Cardiac muscle cell (in vitro differentiated cells and primary cell): ENCODE measurements at regions not wholly inside any gene's neighbourhood (a gene's known extent, or its start where the extent isn't known, plus 50 kb on each side); places are given as distances from the start of the nearest gene placed in this dataset.

Source experiments
- DNase-seq, 2 donors: peaks; one replicate each; pipeline versions ENCODE4 v3.0.0 to v3.0.0-alpha.2; 2010 to 2017; ENCODE audit warnings: low read depth in 1 of 2, low spot score in 1 of 2
- H3K27ac ChIP-seq: fragments of 200-600 bp; sonication (generic); 2 replicates; pipeline ENCODE4 v1.5.1; 2016
- H3K27me3 ChIP-seq: fragments of 200-600 bp; sonication (generic); 2 replicates; pipeline ENCODE4 v1.6.0; 2016; ENCODE audit warnings: control low read depth
- H3K36me3 ChIP-seq: fragments of 200-600 bp; sonication (generic); 2 replicates; pipeline ENCODE4 v1.5.1; 2016; ENCODE audit warnings: control low read depth
- H3K4me1 ChIP-seq: fragments of 200-600 bp; sonication (generic); 2 replicates; pipeline ENCODE4 v1.8.1; 2017; ENCODE audit warnings: low read depth, mild to moderate bottlenecking, mixed run types
- H3K4me3 ChIP-seq: fragments of 200-600 bp; sonication (generic); 2 replicates; pipeline ENCODE4 v1.5.1; 2016; ENCODE audit warnings: mild to moderate bottlenecking
- H3K9me3 ChIP-seq: fragments of 200-600 bp; sonication (generic); 2 replicates; pipeline ENCODE4 v1.5.1; 2017; ENCODE audit warnings: low read depth, mild to moderate bottlenecking, control low read depth
- TF ChIP-seq, protein P1 (sequence below): IDR thresholded peaks from 2 replicates; pipeline ENCODE4 v1.5.1; 2012; ENCODE audit warnings: low read depth, mild to moderate bottlenecking, low read length

DNA sequence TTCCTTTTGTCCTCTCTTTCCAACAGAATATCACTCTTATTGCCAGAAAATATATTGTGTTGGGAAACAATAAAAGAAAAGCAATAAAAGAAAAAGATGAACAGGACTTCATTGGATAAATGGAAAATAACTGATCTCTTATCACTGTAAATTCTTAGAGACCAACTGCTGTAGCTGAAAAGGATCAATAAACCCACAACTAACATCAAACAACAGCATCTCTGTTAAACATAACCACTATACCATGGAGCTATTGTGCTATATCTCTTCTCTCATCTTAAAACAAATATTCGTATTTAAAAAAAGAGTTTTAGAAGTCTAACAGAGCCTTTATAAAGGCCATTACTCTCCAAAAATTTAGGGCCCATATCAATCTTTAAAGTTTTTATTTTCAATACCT, 502.4 kb downstream of the TMEM232 start:
- TF ChIP-seq, protein P1, sequence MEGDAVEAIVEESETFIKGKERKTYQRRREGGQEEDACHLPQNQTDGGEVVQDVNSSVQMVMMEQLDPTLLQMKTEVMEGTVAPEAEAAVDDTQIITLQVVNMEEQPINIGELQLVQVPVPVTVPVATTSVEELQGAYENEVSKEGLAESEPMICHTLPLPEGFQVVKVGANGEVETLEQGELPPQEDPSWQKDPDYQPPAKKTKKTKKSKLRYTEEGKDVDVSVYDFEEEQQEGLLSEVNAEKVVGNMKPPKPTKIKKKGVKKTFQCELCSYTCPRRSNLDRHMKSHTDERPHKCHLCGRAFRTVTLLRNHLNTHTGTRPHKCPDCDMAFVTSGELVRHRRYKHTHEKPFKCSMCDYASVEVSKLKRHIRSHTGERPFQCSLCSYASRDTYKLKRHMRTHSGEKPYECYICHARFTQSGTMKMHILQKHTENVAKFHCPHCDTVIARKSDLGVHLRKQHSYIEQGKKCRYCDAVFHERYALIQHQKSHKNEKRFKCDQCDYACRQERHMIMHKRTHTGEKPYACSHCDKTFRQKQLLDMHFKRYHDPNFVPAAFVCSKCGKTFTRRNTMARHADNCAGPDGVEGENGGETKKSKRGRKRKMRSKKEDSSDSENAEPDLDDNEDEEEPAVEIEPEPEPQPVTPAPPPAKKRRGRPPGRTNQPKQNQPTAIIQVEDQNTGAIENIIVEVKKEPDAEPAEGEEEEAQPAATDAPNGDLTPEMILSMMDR = no peak
- H3K9me3 ChIP-seq = no peaks in the 10 kb centered on the region

DNA sequence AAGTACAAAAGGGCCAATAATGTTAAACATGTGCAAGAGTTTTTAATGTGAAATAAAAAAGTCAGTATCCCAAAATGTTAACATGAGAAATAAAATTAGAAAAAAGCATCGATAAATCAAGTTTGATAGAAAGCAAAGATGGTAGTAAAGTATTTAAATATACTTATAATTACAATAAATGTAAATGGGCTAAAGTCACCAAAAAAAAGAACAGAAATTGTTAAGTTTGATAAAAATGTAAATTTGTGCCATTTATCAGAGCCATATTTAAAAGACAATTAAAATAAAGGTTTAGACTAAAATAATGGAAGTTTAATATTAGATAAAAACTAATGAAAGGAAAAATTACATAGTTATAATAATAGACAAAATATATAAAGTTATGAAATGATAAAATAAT, 500.5 kb downstream of the TMEM232 start:
- Histone ChIP-seq H3K27ac (no peak overlapping the region), H3K27me3 (no peaks in the 10 kb centered on the region), H3K4me3 (no peak overlapping the region), H3K36me3 (no peaks in the 10 kb centered on the region), H3K9me3 (no peaks in the 10 kb centered on the region), H3K4me1 (no peaks in the 10 kb centered on the region)
- TF ChIP-seq, protein P1 = no peak
- DNase-seq = no peak

More for the DNA sequence above, 502.4 kb downstream of the TMEM232 start:
- DNase-seq = no peak
- no peaks in the 10 kb centered on the region for H3K27me3 ChIP-seq
- no peak overlapping the region for H3K4me3 ChIP-seq
- H3K4me1 ChIP-seq = no peaks in the 10 kb centered on the region
- no peaks in the 10 kb centered on the region for H3K36me3 ChIP-seq
- no peak overlapping the region for H3K27ac ChIP-seq

DNA sequence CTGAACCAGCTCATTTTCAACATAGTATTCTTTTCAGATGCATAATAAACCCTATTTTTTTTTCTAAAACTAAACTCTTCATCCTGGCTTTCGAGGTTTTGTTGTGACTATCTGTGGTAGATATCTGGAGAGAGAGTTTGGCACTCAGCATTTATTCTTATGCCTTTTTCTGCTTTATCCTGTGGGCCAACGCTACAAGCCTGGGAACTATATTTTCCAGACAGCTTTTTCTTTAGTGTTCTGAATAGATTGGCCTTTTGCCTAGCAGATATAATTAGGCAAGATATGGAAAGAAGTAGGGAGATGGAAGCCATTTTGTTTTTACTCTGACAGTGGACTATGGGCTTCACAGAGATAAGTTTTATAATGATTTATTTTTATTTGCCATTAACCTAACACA, 486.7 kb downstream of the TMEM232 start:
- H3K4me3 ChIP-seq = no peak overlapping the region
- no peak overlapping the region for H3K27ac ChIP-seq
- H3K36me3 ChIP-seq = no peaks in the 10 kb centered on the region
- no peaks in the 10 kb centered on the region for H3K4me1 ChIP-seq
- TF ChIP-seq, protein P1 = no peak
- no peaks in the 10 kb centered on the region for H3K27me3 ChIP-seq
- H3K9me3 ChIP-seq = no peaks in the 10 kb centered on the region
- no peak for DNase-seq

DNA sequence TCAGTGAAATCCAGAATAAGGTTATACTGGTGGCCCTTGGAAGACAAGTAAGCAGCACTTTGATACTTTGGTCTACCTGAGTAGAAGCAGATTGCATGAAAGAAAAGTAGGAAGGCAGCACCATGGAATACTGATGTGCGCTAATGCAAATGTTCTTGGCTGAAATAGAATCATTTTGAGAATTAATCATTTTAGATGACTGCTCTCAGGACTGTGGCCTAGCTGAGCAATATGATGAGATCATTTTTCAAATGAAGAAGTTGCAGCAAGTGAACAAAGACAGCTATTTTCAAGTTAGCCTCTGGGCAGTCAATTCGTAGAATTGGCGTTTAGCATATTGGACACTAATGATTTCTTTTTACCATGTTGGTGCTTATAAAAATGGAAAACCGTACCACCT, 483.5 kb downstream of the TMEM232 start:
- H3K9me3 ChIP-seq = no peaks in the 10 kb centered on the region
- no peaks in the 10 kb centered on the region for H3K36me3 ChIP-seq
- TF ChIP-seq, protein P1 = no peak
- no peak overlapping the region for H3K4me3 ChIP-seq
- H3K27ac ChIP-seq = no peak overlapping the region
- H3K4me1 ChIP-seq = no peaks in the 10 kb centered on the region
- DNase-seq = no peak
- no peaks in the 10 kb centered on the region for H3K27me3 ChIP-seq

DNA sequence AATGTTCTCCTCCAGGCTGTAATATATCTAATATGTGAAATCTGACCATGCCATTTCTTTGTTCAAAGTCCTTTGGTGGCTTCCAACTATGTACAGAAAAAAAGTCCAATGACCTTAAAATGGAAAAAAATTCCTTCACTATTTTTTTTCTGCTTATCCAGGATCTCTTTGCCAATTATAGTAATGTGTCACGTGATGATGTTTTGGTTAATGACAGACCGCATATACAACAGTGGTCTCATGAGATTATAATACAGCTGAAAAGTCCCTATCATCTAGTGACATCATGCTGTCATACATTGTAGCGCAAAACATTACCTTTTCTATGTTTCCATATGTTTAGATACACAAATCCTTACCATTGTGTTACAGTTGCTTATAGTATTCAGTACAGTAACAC, 477.6 kb downstream of the TMEM232 start:
- H3K4me3 ChIP-seq = no peak overlapping the region
- TF ChIP-seq, protein P1 = no peak
- DNase-seq = no peak
- H3K27me3 ChIP-seq = no peaks in the 10 kb centered on the region
- H3K9me3 ChIP-seq = no peaks in the 10 kb centered on the region
- no peaks in the 10 kb centered on the region for H3K4me1 ChIP-seq
- no peaks in the 10 kb centered on the region for H3K36me3 ChIP-seq
- no peak overlapping the region for H3K27ac ChIP-seq

DNA sequence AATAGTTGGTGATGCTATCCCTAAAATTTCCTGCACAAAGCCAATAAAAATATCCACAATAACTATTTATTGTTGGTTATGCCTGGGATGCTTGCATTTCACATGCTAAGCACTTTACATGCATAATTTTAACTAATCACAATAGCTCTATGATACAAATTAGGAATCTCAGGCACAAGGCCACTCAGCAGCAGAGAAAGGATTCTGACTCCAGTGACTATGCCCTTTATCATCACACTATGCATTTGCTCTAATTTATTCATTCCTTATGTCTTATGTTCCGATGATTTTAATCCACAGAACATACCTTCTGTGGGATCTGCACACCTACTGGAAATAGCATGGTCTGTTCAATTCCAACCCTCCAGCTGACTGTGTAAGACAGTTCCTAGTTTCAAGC, 476.1 kb downstream of the TMEM232 start:
- no peak for DNase-seq
- Histone ChIP-seq H3K4me1 (no peaks in the 10 kb centered on the region), H3K36me3 (no peaks in the 10 kb centered on the region), H3K9me3 (no peaks in the 10 kb centered on the region), H3K27me3 (no peaks in the 10 kb centered on the region), H3K27ac (no peak overlapping the region), H3K4me3 (no peak overlapping the region)
- TF ChIP-seq, protein P1 = no peak
